PC-3 (cell line): ENCODE measurements at regions not wholly inside any gene's neighbourhood (a gene's known extent, or its start where the extent isn't known, plus 50 kb on each side); places are given as distances from the start of the nearest gene placed in this dataset.

ENCODE experiments used
- ATAC-seq: fragments of 200-7000 bp; cut with Tn5 transposase; 2 replicates; pipeline ENCODE4 v1.9.1; 2020; ENCODE audit warnings: mild to moderate bottlenecking, moderate library complexity
- BruUV-seq: library from RNA; stranded (reverse); fragments of 400-500 nt; replicated peaks from 2 replicates; lab custom pipeline; 2021; lab: Mats Ljungman, UMichigan
- CTCF ChIA-PET: fragments of 300-600 bp; sonication (Branson Sonifier 250); formaldehyde crosslinking; loops from one replicate; lab custom pipeline; 2022; ENCODE audit warnings: antibody characterized with exemption; lab: Charles Lee
- POLR2A ChIA-PET: fragments of 300-600 bp; sonication (Branson Sonifier 250); formaldehyde crosslinking; loops from one replicate; lab custom pipeline; 2022; ENCODE audit warnings: antibody characterized with exemption; ENCODE audit not compliant: unreplicated experiment; lab: Charles Lee
- DNase-seq: peaks from one replicate; pipeline ENCODE4 v3.0.0-alpha.2; 2015
- H2AFZ ChIP-seq: fragments of 300-600 bp; sonication (generic); 2 replicates; pipeline ENCODE4 v1.6.0; 2016; ENCODE audit warnings: antibody characterized with exemption, low read length
- H3F3A ChIP-seq: fragments of 300-600 bp; sonication (generic); one replicate; pipeline ENCODE4 v1.6.0; 2017; ENCODE audit warnings: antibody characterized with exemption, low read length, control low read depth, mild to moderate bottlenecking; ENCODE audit not compliant: unreplicated experiment
- H3K27ac ChIP-seq: fragments of 300-600 bp; sonication (generic); 2 replicates; pipeline ENCODE4 v1.5.1; 2016; ENCODE audit warnings: mild to moderate bottlenecking, low read length
- H3K27me3 ChIP-seq: fragments of 300-600 bp; sonication (generic); 2 replicates; pipeline ENCODE4 v1.6.1; 2016; ENCODE audit warnings: low read length, mixed read lengths
- H3K36me3 ChIP-seq: fragments of 300-600 bp; sonication (generic); 2 replicates; pipeline ENCODE4 v1.6.1; 2016; ENCODE audit warnings: low read depth, mixed run types, low read length, mixed read lengths
- H3K4me1 ChIP-seq: fragments of 300-600 bp; sonication (generic); 2 replicates; pipeline ENCODE4 v1.5.1; 2016; ENCODE audit warnings: low read length; ENCODE audit not compliant: insufficient read depth
- H3K4me2 ChIP-seq: fragments of 300-600 bp; sonication (generic); 2 replicates; pipeline ENCODE4 v1.6.0; 2016; ENCODE audit warnings: low read length
- H3K4me3 ChIP-seq: fragments of 300-600 bp; sonication (generic); 2 replicates; pipeline ENCODE4 v1.5.1; 2016; ENCODE audit warnings: mild to moderate bottlenecking, low read length, mixed read lengths
- H3K79me2 ChIP-seq: fragments of 300-600 bp; sonication (generic); 2 replicates; pipeline ENCODE4 v1.6.1; 2017; ENCODE audit warnings: low read length, mixed read lengths
- H3K9ac ChIP-seq: fragments of 300-600 bp; sonication (generic); 2 replicates; pipeline ENCODE4 v1.6.0; 2016; ENCODE audit warnings: mild to moderate bottlenecking, low read length
- H3K9me2 ChIP-seq: fragments of 300-600 bp; sonication (generic); replicated peaks from 2 replicates; pipeline ENCODE4 v1.6.1; 2016; ENCODE audit warnings: mixed run types, low read length, mixed read lengths
- H3K9me3 ChIP-seq: fragments of 300-600 bp; sonication (generic); 2 replicates; pipeline ENCODE4 v1.6.1; 2016; ENCODE audit warnings: low read length, mixed read lengths
- H4K20me1 ChIP-seq: fragments of 300-600 bp; sonication (generic); 2 replicates; pipeline ENCODE4 v1.6.1; 2016; ENCODE audit warnings: low read length, mixed read lengths
- EZH2 ChIP-seq: fragments of 300-600 bp; sonication (generic); IDR thresholded peaks from one replicate; pipeline ENCODE4 v1.6.1; 2017; ENCODE audit warnings: antibody characterized with exemption, mild to moderate bottlenecking, low read length; ENCODE audit not compliant: unreplicated experiment
- EZH2phosphoT487 ChIP-seq: fragments of 300-600 bp; sonication (generic); IDR thresholded peaks from 2 replicates; pipeline ENCODE4 v1.6.1; 2018; ENCODE audit warnings: mild to moderate bottlenecking, antibody characterized with exemption, low read length, borderline replicate concordance
- intact Hi-C: fragments of 100-400 bp; cut with micrococcal nuclease; formaldehyde crosslinking; loops from 2 replicates; pipeline ENCODE4 v1.9.0; 2023
- TF ChIP-seq, protein P1 (sequence below): fragments of 300-600 bp; sonication (generic); conservative IDR thresholded peaks from 2 replicates; pipeline ENCODE4 v1.5.1; 2017; ENCODE audit warnings: antibody characterized with exemption, low read depth, mild to moderate bottlenecking, low read length

- H3K9me2 ChIP-seq: no peaks in the 10 kb centered on the region
- H3K4me2 ChIP-seq: peak overlapping the region; percentile 25
- no peaks in the 10 kb centered on the region for H3K36me3 ChIP-seq
- intact Hi-C loops: no loop called here
- ATAC-seq: no peak
- no peaks in the 10 kb centered on the region for H3K27me3 ChIP-seq
- peaks cover 46% of the 10 kb centered on the region for H3K4me1 ChIP-seq
- no peaks in the 10 kb centered on the region for H3K9me3 ChIP-seq
- H3F3A ChIP-seq: no peaks in the 10 kb centered on the region
- H4K20me1 ChIP-seq: no peaks in the 10 kb centered on the region
- no peak overlapping the region for H3K4me3 ChIP-seq
- TF ChIP-seq EZH2 (no peak), EZH2phosphoT487 (no peak)
- TF ChIP-seq, protein P1, sequence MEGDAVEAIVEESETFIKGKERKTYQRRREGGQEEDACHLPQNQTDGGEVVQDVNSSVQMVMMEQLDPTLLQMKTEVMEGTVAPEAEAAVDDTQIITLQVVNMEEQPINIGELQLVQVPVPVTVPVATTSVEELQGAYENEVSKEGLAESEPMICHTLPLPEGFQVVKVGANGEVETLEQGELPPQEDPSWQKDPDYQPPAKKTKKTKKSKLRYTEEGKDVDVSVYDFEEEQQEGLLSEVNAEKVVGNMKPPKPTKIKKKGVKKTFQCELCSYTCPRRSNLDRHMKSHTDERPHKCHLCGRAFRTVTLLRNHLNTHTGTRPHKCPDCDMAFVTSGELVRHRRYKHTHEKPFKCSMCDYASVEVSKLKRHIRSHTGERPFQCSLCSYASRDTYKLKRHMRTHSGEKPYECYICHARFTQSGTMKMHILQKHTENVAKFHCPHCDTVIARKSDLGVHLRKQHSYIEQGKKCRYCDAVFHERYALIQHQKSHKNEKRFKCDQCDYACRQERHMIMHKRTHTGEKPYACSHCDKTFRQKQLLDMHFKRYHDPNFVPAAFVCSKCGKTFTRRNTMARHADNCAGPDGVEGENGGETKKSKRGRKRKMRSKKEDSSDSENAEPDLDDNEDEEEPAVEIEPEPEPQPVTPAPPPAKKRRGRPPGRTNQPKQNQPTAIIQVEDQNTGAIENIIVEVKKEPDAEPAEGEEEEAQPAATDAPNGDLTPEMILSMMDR: no peak
- DNase-seq: peak; percentile 20
- no peak overlapping the region for H3K9ac ChIP-seq
- BruUV-seq: no TSS peak
- H2AFZ ChIP-seq: no peak overlapping the region
- ChIA-PET POLR2A (no interaction called here), CTCF (no interaction called here)
- no peaks in the 10 kb centered on the region for H3K79me2 ChIP-seq
- H3K27ac ChIP-seq: no peak overlapping the region
These were observed 212.2 kb upstream of the FOXA2 start for GRCh38 chr20:22796469-22797077.

DNA sequence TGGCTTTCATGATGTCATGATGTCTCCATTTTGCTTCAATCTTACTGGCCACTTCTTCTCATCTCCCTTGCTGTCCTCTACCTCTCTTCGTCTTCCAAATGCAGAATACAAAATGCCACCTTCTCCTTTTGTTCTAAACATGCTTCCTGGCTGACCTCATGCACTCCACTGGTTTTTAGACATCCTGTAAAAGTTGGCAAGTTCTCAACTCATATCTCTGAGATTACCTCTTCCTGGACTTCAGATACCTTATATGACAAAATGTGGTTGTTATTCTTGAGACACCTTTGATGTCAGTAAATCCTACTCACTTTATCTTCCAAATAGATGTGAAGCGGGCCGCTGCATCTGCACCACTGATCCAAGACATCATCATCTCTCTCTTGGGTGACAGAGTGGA lies 212.7 kb upstream of the FOXA2 start:
- H2AFZ ChIP-seq: no peak overlapping the region
- TF ChIP-seq EZH2 (no peak), EZH2phosphoT487 (no peak)
- TF ChIP-seq, protein P1: no peak
- peaks cover 40% of the 10 kb centered on the region for H3K4me1 ChIP-seq
- ATAC-seq (no peak), DNase-seq (peak; percentile 17)
- H3K9me2 ChIP-seq: no peaks in the 10 kb centered on the region
- H3F3A ChIP-seq: no peaks in the 10 kb centered on the region
- H3K9ac ChIP-seq: no peak overlapping the region
- no TSS peak for BruUV-seq
- H4K20me1 ChIP-seq: no peaks in the 10 kb centered on the region
- no peak overlapping the region for H3K4me2 ChIP-seq
- CTCF ChIA-PET: no interaction called here
- H3K27me3 ChIP-seq: no peaks in the 10 kb centered on the region
- H3K27ac ChIP-seq: no peak overlapping the region
- no peak overlapping the region for H3K4me3 ChIP-seq
- H3K36me3 ChIP-seq: no peaks in the 10 kb centered on the region
- no peaks in the 10 kb centered on the region for H3K79me2 ChIP-seq
- no peaks in the 10 kb centered on the region for H3K9me3 ChIP-seq
- intact Hi-C loops: no loop called here
- POLR2A ChIA-PET: no interaction called here

GRCh38 chr20:22799687-22800086 lies 215.3 kb upstream of the FOXA2 start:
- H3K4me2 ChIP-seq: no peak overlapping the region
- H3K36me3 ChIP-seq: no peaks in the 10 kb centered on the region
- no peak for TF ChIP-seq EZH2phosphoT487
- no peak overlapping the region for H3K9ac ChIP-seq
- DNase-seq (no peak), ATAC-seq (no peak)
- no peak overlapping the region for H2AFZ ChIP-seq
- no TSS peak for BruUV-seq
- no peak overlapping the region for H3K27ac ChIP-seq
- intact Hi-C loops: no loop called here
- no peaks in the 10 kb centered on the region for H3K9me3 ChIP-seq
- H3F3A ChIP-seq: no peaks in the 10 kb centered on the region
- no peaks in the 10 kb centered on the region for H3K79me2 ChIP-seq
- H4K20me1 ChIP-seq: no peaks in the 10 kb centered on the region
- POLR2A ChIA-PET: no interaction called here
- CTCF ChIA-PET: no interaction called here
- H3K27me3 ChIP-seq: no peaks in the 10 kb centered on the region
- H3K4me1 ChIP-seq: peaks cover 21% of the 10 kb centered on the region
- no peak overlapping the region for H3K4me3 ChIP-seq
- no peaks in the 10 kb centered on the region for H3K9me2 ChIP-seq
